Ascending aorta (tissue), 2 donors: ENCODE measurements at regions not wholly inside any gene's neighbourhood (a gene's known extent, or its start where the extent isn't known, plus 50 kb on each side); places are given as distances from the start of the nearest gene placed in this dataset.

ENCODE experiments used
- DNase-seq, 2 donors: peaks; one replicate each; pipeline ENCODE4 v3.0.0-alpha.2; 2019; ENCODE audit warnings: low spot score in 2 of 2
- H3K27ac ChIP-seq, 2 donors: fragments of 200-600 bp; sonication (generic); one replicate each; pipeline ENCODE4 v1.5.1; 2016 to 2017; ENCODE audit warnings: mild to moderate bottlenecking in 1 of 2
- H3K27me3 ChIP-seq: fragments of 200-600 bp; sonication (generic); one replicate; pipeline ENCODE4 v1.5.1; 2017
- H3K36me3 ChIP-seq, 2 donors: fragments of 200-600 bp; sonication (generic); one replicate each; pipeline ENCODE4 v1.5.1; 2016
- H3K4me1 ChIP-seq, 2 donors: fragments of 200-600 bp; sonication (generic); one replicate each; pipeline ENCODE4 v1.5.1; 2016 to 2017; ENCODE audit warnings: mild to moderate bottlenecking in 1 of 2
- H3K4me3 ChIP-seq, 2 donors: fragments of 200-600 bp; sonication (generic); one replicate each; pipeline ENCODE4 v1.5.1; 2016 to 2017; ENCODE audit warnings: mild to moderate bottlenecking in 1 of 2
- H3K9me3 ChIP-seq, 2 donors: fragments of 200-600 bp; sonication (generic); one replicate each; pipeline ENCODE4 v1.5.1; 2016
- intact Hi-C: fragments of 100-400 bp; cut with DNase I; formaldehyde crosslinking; loops from one replicate; pipeline ENCODE4 v1.15.1; 2023
- TF ChIP-seq, protein P1 (sequence below), 3 experiments: fragments of 200-600 bp in 2 of 3; fragments of 450-650 bp in 1 of 3; sonication (generic) in 2 of 3; IDR thresholded peaks; one replicate each; pipeline ENCODE4 v1.5.1; 2016 to 2019; ENCODE audit warnings: antibody characterized with exemption in 3 of 3, mild to moderate bottlenecking in 1 of 3, moderate library complexity in 1 of 3

DNA sequence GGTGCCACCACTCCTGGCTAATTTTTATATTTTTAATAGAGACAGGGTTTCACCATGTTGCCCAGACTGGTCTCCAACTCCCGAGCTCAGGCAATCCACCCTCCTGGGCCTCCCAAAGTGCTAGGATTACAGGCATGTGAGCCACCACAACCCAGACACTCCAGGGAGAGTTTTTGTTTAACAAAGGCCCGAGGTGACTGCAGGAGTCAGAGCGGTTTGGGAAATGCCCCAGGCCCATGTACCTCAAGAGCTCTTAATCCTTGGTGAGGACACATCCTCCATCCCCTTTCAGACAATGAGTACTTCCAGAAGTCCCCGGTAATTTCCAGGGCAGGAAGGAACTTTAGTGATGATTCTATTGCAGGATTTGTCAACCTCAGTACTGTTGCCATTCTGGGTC is 176.0 kb downstream of the ESRRB start:
- Histone ChIP-seq H3K36me3 (no peaks in the 10 kb centered on the region), H3K27ac (no peak overlapping the region), H3K9me3 (no peaks in the 10 kb centered on the region), H3K27me3 (no peaks in the 10 kb centered on the region), H3K4me3 (no peak overlapping the region), H3K4me1 (no peaks in the 10 kb centered on the region)
- intact Hi-C loops: no loop called here
- TF ChIP-seq, protein P1, sequence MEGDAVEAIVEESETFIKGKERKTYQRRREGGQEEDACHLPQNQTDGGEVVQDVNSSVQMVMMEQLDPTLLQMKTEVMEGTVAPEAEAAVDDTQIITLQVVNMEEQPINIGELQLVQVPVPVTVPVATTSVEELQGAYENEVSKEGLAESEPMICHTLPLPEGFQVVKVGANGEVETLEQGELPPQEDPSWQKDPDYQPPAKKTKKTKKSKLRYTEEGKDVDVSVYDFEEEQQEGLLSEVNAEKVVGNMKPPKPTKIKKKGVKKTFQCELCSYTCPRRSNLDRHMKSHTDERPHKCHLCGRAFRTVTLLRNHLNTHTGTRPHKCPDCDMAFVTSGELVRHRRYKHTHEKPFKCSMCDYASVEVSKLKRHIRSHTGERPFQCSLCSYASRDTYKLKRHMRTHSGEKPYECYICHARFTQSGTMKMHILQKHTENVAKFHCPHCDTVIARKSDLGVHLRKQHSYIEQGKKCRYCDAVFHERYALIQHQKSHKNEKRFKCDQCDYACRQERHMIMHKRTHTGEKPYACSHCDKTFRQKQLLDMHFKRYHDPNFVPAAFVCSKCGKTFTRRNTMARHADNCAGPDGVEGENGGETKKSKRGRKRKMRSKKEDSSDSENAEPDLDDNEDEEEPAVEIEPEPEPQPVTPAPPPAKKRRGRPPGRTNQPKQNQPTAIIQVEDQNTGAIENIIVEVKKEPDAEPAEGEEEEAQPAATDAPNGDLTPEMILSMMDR (IDR thresholded peaks at IDR 0.05): no peak
- DNase-seq: no peak

DNA sequence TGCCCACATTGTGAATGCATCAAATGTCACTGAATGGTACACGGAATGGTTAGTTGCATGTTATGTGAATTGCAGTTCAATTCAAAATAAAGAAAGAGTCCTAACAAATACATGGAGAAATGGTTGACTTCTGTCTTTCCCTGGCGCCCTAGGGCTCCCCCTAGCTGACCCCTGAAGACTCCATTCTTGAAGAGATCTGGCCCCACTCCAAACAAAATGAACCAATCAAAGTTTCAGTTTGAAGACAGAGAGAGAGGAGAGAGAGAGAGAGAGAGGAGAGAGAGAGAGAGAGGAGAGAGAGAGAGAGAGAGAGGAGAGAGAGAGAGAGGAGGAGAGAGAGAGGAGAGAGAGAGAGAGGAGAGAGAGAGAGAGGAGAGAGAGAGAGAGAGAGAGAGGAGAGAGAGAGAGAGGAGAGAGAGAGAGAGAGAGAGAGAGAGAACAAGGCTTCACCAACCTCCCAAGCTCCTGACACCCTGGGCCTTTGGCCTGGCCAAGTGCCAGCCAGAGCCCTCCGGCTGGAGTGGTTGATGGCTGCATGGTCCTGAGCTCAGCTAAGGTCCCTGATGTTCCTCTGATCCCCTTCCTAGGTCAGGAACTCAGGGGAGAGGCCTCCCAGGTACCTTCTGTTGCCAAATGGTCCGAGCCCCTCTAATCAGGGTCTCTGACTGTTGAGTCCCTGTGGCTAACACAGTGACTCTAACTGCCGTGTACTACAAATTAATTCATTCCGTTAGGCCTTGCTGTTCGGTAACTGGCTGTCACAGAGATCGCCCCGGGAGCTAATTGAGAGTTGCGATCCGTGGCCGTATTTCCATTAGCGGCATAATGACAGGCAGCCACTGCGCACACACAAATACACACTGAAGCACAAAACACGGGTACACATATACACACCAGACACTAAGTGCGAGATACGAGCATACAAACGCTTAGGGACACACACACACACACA is 188.8 kb downstream of the ESRRB start:
- no peak for DNase-seq
- Histone ChIP-seq H3K4me3 (no peak overlapping the region), H3K4me1 (no peaks in the 10 kb centered on the region), H3K9me3 (peaks cover 0 to 8% of the 10 kb centered on the region in 2 donors), H3K27me3 (no peaks in the 10 kb centered on the region), H3K36me3 (no peaks in the 10 kb centered on the region), H3K27ac (no peak overlapping the region)
- intact Hi-C loops: no loop called here
- TF ChIP-seq, protein P1 (IDR thresholded peaks at IDR 0.05): no peak

DNA sequence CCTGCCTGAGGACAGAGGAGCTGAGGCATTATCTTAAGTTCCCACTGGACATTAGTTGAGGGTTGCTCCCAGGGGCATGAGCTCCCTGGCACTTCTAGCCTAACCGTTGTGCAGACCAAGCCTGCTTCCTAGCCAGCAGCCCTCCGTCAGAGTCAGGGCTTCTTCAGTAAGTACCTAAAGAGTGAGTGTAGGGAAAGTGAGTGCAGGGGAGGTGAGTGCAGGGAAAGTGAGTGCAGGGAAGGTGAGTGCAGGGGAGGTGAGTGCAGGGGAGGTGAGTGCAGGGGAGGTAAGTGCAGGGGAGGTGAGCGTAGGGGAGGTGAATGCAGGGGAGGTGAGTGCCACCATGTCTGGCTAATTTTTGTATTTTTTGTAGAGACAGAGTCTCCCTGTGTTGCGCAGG is 190.5 kb downstream of the ESRRB start:
- Histone ChIP-seq H3K9me3 (peaks cover 0 to 12% of the 10 kb centered on the region in 2 donors), H3K4me1 (no peaks in the 10 kb centered on the region), H3K36me3 (no peaks in the 10 kb centered on the region), H3K27me3 (no peaks in the 10 kb centered on the region), H3K4me3 (no peak overlapping the region), H3K27ac (no peak overlapping the region)
- TF ChIP-seq, protein P1 (IDR thresholded peaks at IDR 0.05): no peak
- intact Hi-C loops: no loop called here
- no peak for DNase-seq

DNA sequence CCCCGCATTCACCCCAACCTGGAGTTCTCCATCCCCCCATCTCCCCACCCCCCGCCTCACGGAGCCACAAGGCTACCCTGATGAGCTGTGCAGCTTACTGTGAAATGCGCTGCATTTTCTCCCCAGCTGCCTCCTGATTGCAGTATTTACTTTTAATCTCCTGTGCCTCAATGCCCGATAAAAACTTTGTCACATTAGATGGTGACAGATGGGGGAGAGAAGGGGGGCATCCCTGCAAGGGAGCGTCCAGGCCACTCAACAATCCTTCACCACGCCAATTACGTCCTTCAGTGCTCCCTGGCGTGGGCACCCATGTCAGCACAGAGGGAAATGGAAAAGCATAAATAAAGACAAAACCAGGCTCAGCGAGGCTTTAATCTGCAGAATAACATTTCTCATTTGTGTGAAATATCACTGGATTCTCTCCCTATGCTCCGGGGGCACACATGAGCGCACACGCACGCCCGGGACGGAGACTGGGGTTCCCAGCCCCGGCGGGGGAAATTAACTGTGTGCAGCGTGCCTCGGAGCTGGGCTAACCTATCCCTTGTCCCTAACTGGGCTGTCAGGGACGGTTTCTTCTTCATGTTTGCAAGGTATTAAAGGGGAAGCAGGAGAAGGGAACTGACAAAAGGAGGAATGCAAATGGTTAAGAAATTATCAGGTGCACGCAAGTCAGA is 186.7 kb upstream of the VASH1 start:
- no peaks in the 10 kb centered on the region for H3K36me3 ChIP-seq
- H3K4me1 ChIP-seq: no peaks in the 10 kb centered on the region
- intact Hi-C loops: no loop called here
- DNase-seq: no peak
- H3K9me3 ChIP-seq: peaks cover 6% of the 10 kb centered on the region in 2 donors
- no peaks in the 10 kb centered on the region for H3K27me3 ChIP-seq
- H3K4me3 ChIP-seq: no peak overlapping the region
- no peak overlapping the region for H3K27ac ChIP-seq
- TF ChIP-seq, protein P1 (IDR thresholded peaks at IDR 0.05): no peak

DNA sequence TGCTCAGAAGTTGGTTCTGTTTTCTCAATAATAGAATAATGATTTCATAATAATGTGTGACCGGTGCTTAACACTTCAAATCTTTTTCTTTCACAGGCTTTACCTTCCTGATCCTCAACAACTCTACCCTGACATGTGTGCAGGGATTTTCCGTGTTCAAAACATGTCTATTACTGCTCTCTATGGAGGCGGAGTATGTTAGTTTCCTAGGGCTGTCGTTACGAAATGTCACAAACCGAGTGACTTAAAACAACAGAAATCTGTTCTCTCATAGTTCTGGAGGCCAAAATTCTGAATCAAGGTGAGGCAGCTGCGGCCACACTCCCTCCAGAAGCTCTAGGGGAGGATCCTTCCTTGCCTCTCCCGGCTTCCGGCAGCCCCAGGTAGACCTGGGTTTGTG is 186.2 kb upstream of the VASH1 start:
- peaks cover under 1 to 6% of the 10 kb centered on the region in 2 donors for H3K9me3 ChIP-seq
- H3K36me3 ChIP-seq: no peaks in the 10 kb centered on the region
- H3K4me1 ChIP-seq: no peaks in the 10 kb centered on the region
- H3K27ac ChIP-seq: no peak overlapping the region
- DNase-seq: no peak
- no peaks in the 10 kb centered on the region for H3K27me3 ChIP-seq
- H3K4me3 ChIP-seq: no peak overlapping the region
- intact Hi-C loops: no loop called here
- TF ChIP-seq, protein P1 (IDR thresholded peaks at IDR 0.05): no peak
